Osteocyte (in vitro differentiated cells): ENCODE measurements at regions not wholly inside any gene's neighbourhood (a gene's known extent, or its start where the extent isn't known, plus 50 kb on each side); places are given as distances from the start of the nearest gene placed in this dataset.
"Not testable (repeated sequence)": the region's sequence is repeated elsewhere in the genome, so short reads cannot be mapped to it uniquely, and the experiment has no call there.

Experiments
- DNase-seq: peaks from one replicate; pipeline ENCODE4 v3.0.0; 2021; ENCODE audit warnings: mixed read lengths; ENCODE audit not compliant: unreplicated experiment; ENCODE audit errors: extremely low spot score
- H3K27ac Mint-ChIP-seq: one replicate; pipeline ENCODE4 v1.8.0; 2021; ENCODE audit warnings: mild to moderate bottlenecking, mixed read lengths; ENCODE audit not compliant: unreplicated experiment
- H3K27me3 Mint-ChIP-seq: one replicate; pipeline ENCODE4 v1.8.0; 2021; ENCODE audit warnings: mixed read lengths; ENCODE audit not compliant: unreplicated experiment
- H3K36me3 Mint-ChIP-seq: one replicate; pipeline ENCODE4 v1.8.0; 2021; ENCODE audit warnings: mixed read lengths; ENCODE audit not compliant: unreplicated experiment
- H3K4me1 Mint-ChIP-seq: one replicate; pipeline ENCODE4 v1.8.0; 2021; ENCODE audit warnings: mixed read lengths; ENCODE audit not compliant: unreplicated experiment
- H3K4me3 Mint-ChIP-seq: one replicate; pipeline ENCODE4 v1.8.0; 2021; ENCODE audit warnings: mild to moderate bottlenecking, moderate library complexity, mixed read lengths; ENCODE audit not compliant: unreplicated experiment
- H3K9me3 Mint-ChIP-seq: one replicate; pipeline ENCODE4 v1.8.0; 2021; ENCODE audit warnings: mixed read lengths; ENCODE audit not compliant: unreplicated experiment
- TF ChIP-seq, protein P1 (sequence below): fragments of 200-600 bp; sonication (generic); IDR thresholded peaks from 2 replicates; pipeline ENCODE4 v1.5.0; 2021; ENCODE audit warnings: antibody characterized with exemption, mild to moderate bottlenecking, moderate library complexity

DNA sequence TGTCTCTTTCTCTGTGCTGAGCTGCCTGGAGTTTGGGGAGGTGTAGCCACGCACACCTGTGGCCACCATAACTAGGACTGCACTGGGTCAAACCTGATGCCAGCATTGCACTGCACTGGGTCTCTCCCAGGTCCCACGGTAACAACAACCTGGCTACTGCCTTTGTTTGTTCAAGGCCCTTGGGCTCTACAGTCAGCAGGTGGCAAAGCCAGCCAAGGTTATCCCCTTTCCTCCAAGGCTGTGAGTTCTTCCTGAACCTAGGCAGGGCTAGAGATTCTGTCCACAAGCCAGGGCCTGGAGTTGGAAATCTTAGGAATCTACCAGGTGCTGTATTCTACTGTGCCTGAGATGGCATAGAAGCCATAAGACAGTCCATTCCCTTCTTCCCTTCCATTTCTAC, 126.7 kb upstream of the MAGEE2 start:
- Mint-ChIP-seq H3K4me3 (no peak overlapping the region), H3K4me1 (no peaks in the 10 kb centered on the region), H3K27ac (no peak overlapping the region), H3K9me3 (peaks cover 57% of the 10 kb centered on the region), H3K27me3 (no peaks in the 10 kb centered on the region), H3K36me3 (no peaks in the 10 kb centered on the region)
- no peak for DNase-seq
- TF ChIP-seq, protein P1, sequence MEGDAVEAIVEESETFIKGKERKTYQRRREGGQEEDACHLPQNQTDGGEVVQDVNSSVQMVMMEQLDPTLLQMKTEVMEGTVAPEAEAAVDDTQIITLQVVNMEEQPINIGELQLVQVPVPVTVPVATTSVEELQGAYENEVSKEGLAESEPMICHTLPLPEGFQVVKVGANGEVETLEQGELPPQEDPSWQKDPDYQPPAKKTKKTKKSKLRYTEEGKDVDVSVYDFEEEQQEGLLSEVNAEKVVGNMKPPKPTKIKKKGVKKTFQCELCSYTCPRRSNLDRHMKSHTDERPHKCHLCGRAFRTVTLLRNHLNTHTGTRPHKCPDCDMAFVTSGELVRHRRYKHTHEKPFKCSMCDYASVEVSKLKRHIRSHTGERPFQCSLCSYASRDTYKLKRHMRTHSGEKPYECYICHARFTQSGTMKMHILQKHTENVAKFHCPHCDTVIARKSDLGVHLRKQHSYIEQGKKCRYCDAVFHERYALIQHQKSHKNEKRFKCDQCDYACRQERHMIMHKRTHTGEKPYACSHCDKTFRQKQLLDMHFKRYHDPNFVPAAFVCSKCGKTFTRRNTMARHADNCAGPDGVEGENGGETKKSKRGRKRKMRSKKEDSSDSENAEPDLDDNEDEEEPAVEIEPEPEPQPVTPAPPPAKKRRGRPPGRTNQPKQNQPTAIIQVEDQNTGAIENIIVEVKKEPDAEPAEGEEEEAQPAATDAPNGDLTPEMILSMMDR, result no peak

DNA sequence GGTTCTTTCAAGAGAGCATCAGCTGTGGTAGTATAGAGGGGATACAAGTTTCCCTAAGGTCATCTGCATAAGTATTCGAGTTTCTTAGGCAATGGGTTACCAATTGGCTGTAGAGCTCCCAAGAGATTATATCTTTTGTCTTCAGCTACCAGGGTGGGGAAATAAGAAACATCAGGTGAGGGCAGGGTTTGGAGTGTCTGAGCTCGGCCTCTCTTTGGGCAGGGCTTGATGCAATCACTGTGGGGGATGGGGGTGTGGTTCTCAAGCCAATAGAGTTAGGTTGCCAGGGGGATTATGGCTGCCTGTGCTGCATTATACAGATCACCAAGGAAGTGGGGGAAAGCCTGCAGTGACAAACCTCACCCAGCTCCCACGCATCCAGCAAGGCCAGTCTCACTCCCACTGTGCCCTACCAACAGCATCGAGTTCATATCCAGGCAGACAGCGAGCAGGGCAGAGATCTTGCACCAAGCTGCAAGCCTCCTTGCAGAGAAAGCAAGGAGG, 172.1 kb upstream of the MAGEE2 start:
- H3K27me3 Mint-ChIP-seq, result no peaks in the 10 kb centered on the region
- H3K36me3 Mint-ChIP-seq, result no peaks in the 10 kb centered on the region
- H3K9me3 Mint-ChIP-seq, result peaks cover 78% of the 10 kb centered on the region
- no peak overlapping the region for H3K4me3 Mint-ChIP-seq
- TF ChIP-seq, protein P1, result no peak
- H3K27ac Mint-ChIP-seq, result no peak overlapping the region
- no peaks in the 10 kb centered on the region for H3K4me1 Mint-ChIP-seq
- no peak for DNase-seq

DNA sequence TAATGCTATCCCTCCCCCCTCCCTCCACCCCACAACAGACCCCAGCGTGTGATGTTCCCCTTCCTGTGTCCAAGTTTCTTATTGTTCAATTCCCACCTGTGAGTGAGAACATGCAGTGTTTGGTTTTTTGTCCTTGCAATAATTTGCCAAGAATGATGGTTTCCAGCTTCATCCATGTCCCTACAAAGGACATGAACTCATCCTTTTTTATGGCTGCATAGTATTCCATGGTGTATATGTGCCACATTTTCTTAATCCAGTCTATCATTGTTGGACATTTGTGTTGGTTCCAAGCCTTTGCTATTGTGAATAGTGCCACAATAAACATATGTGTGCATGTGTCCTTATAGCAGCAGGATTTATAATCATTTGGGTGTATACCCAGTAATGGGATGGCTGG, 176.3 kb upstream of the MAGEE2 start:
- H3K27me3 Mint-ChIP-seq, H3K27ac Mint-ChIP-seq, H3K4me3 Mint-ChIP-seq, H3K36me3 Mint-ChIP-seq, DNase-seq, H3K4me1 Mint-ChIP-seq: not testable (repeated sequence)
- H3K9me3 Mint-ChIP-seq, result peaks cover 45% of the 10 kb centered on the region

DNA sequence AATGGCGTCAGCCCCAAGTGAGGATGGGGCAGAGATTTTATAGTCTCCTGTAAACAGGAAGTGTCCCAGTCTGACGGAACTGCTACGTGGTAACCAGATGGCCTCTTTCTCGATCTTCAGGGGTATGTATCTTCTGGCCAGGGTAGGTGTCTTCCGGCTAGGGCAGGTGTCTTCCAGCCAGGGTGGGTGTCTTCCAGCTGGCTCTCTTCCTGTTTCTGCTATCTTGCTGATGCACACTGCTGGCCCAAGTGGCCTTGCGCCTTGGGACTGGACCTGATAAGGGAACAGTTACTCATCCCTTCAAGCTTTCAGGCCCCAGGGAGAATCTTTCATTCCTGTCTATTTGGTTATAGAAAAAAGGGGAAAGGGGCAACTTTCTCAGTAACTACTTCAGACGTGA, 178.7 kb upstream of the MAGEE2 start:
- Mint-ChIP-seq H3K27ac (no peak overlapping the region), H3K36me3 (no peaks in the 10 kb centered on the region), H3K27me3 (no peaks in the 10 kb centered on the region), H3K4me3 (no peak overlapping the region), H3K4me1 (no peaks in the 10 kb centered on the region), H3K9me3 (peaks cover 28% of the 10 kb centered on the region)
- DNase-seq, result no peak
- TF ChIP-seq, protein P1, result no peak

DNA sequence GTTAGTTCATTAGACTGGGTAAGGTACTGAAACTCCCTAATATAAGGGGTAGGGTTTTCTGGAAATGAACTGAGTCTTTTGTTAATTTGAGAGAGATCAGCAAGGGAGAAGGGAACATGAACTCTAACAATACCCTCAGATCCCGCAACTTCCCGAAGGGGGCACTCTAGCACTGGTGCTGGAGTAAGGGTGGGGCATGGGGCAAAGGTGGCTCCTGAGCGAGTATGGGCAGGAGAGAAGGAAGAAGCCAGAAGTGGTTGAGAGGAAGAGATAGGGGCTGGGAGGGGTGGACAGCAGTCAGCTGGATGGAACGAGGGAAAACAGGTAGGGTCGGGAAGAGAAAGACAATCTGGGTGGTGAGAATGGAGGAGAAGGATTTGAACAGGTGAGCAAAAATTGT, 183.2 kb upstream of the MAGEE2 start:
- TF ChIP-seq, protein P1, result no peak

DNA sequence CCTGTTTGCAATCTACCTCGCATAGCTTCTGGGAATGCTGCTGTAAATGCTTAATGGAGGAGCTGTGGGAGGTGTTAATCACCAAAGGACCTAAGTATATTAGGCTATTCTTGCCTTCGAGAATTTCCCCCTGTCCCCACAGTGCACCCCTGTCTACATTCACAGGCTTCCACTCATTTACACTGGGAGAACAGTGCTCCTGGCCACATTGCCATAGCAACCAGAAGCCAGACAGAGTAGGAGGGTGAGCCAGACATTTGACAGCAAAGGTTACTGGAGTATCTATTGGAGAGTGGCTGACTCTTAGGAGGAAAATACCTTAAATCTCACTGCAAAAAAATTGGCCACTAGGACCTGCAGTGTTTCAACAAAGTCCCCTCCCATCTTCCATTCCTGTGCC, 185.9 kb upstream of the PBDC1 start:
- Mint-ChIP-seq H3K36me3 (no peaks in the 10 kb centered on the region), H3K4me3 (no peak overlapping the region), H3K4me1 (no peaks in the 10 kb centered on the region), H3K27ac (no peak overlapping the region), H3K27me3 (no peaks in the 10 kb centered on the region), H3K9me3 (peaks cover 41% of the 10 kb centered on the region)
- DNase-seq, result no peak
- TF ChIP-seq, protein P1, result no peak

More for the DNA sequence above, 183.2 kb upstream of the MAGEE2 start:
- no peaks in the 10 kb centered on the region for H3K4me1 Mint-ChIP-seq
- H3K36me3 Mint-ChIP-seq, result no peaks in the 10 kb centered on the region
- H3K9me3 Mint-ChIP-seq, result peaks cover 11% of the 10 kb centered on the region
- H3K27me3 Mint-ChIP-seq, result no peaks in the 10 kb centered on the region
- no peak for DNase-seq
- no peak overlapping the region for H3K27ac Mint-ChIP-seq
- no peak overlapping the region for H3K4me3 Mint-ChIP-seq
